Panc1 (cell line): ENCODE measurements at regions not wholly inside any gene's neighbourhood (a gene's known extent, or its start where the extent isn't known, plus 50 kb on each side); places are given as distances from the start of the nearest gene placed in this dataset.
"Not testable (repeated sequence)": the region's sequence is repeated elsewhere in the genome, so short reads cannot be mapped to it uniquely, and the experiment has no call there.

Source experiments
- ATAC-seq: fragments of 200-7000 bp; cut with Tn5 transposase; 2 replicates; pipeline ENCODE4 v1.9.1; 2020; ENCODE audit warnings: mild to moderate bottlenecking, moderate library complexity
- BruUV-seq: library from RNA; stranded (reverse); fragments of 400-500 nt; replicated peaks from 2 replicates; lab custom pipeline; 2021; lab: Mats Ljungman, UMichigan
- CTCF ChIA-PET: fragments of 300-600 bp; sonication (Branson Sonifier 250); formaldehyde crosslinking; loops from one replicate; lab custom pipeline; 2022; ENCODE audit warnings: antibody characterized with exemption; lab: Charles Lee
- POLR2A ChIA-PET: fragments of 300-600 bp; sonication (Branson Sonifier 250); formaldehyde crosslinking; loops from one replicate; lab custom pipeline; 2022; ENCODE audit warnings: antibody characterized with exemption; lab: Charles Lee
- DNase-seq: peaks from one replicate; pipeline ENCODE4 v3.0.0-alpha.2; 2010; ENCODE audit warnings: low read depth, low spot score
- H3K27ac ChIP-seq: 2 replicates; pipeline ENCODE4 v1.5.1; 2011; ENCODE audit warnings: mild to moderate bottlenecking, low read length, inconsistent platforms
- H3K27me3 ChIP-seq: fragments of 200-500 bp; sonication (Bioruptor generic); 2 replicates; pipeline ENCODE4 v1.6.0; 2014; ENCODE audit warnings: low read length, inconsistent platforms; ENCODE audit not compliant: control insufficient read depth, insufficient read depth
- H3K36me3 ChIP-seq: fragments of 200-500 bp; sonication (Bioruptor generic); 2 replicates; pipeline ENCODE4 v1.5.1; 2014; ENCODE audit warnings: inconsistent platforms, mild to moderate bottlenecking, low read length, moderate library complexity; ENCODE audit not compliant: control insufficient read depth, insufficient read depth
- H3K4me1 ChIP-seq: 2 replicates; pipeline ENCODE4 v1.5.1; 2011; ENCODE audit warnings: inconsistent platforms, mild to moderate bottlenecking, low read length, moderate library complexity; ENCODE audit not compliant: control insufficient read depth, insufficient read depth
- H3K4me3 ChIP-seq, 2 experiments: 2 replicates each; pipeline ENCODE4 v1.5.1; 2011 to 2012; ENCODE audit warnings: low read depth in 2 of 2, low read length in 2 of 2, mild to moderate bottlenecking in 2 of 2, inconsistent platforms in 1 of 2, moderate library complexity in 1 of 2
- H3K9me3 ChIP-seq: fragments of 200-500 bp; sonication (Bioruptor generic); 2 replicates; pipeline ENCODE4 v1.5.1; 2014; ENCODE audit warnings: low read depth, mild to moderate bottlenecking, inconsistent platforms, low read length, moderate library complexity; ENCODE audit not compliant: control insufficient read depth, insufficient read depth
- CTCF ChIP-seq: fragments of 450-650 bp; IDR thresholded peaks from 2 replicates; pipeline ENCODE4 v1.5.1; 2017; ENCODE audit warnings: mild to moderate bottlenecking
- POLR2AphosphoS5 ChIP-seq: IDR thresholded peaks from 2 replicates; pipeline ENCODE4 v1.6.1; 2012; ENCODE audit warnings: mild to moderate bottlenecking, low read depth, low read length, moderate library complexity
- REST ChIP-seq, 2 experiments: IDR thresholded peaks; 2 replicates each; pipeline ENCODE4 v1.6.1; 2011 to 2012; ENCODE audit warnings: low read depth in 2 of 2, control low read depth in 1 of 2, low read length in 1 of 2, mild to moderate bottlenecking in 1 of 2, moderate library complexity in 1 of 2; ENCODE audit not compliant: insufficient read depth in 1 of 2
- SIN3A ChIP-seq: IDR thresholded peaks from 2 replicates; pipeline ENCODE4 v1.6.1; 2012; ENCODE audit warnings: low read depth, mild to moderate bottlenecking, low read length, moderate library complexity, borderline replicate concordance; ENCODE audit not compliant: insufficient read depth
- TCF7L2 ChIP-seq: IDR thresholded peaks from 2 replicates; pipeline ENCODE4 v1.6.1; 2011; ENCODE audit warnings: mild to moderate bottlenecking, low read depth, low read length, inconsistent platforms
- in situ Hi-C: cut with HindIII; loops from 2 replicates; pipeline ENCODE4 v1.10.0; 2016; ENCODE audit warnings: low sequenced_read_pairs, low pct_unique_long_range_greater_than_20kb
- intact Hi-C: fragments of 100-400 bp; cut with micrococcal nuclease; formaldehyde crosslinking; loops from one replicate; pipeline ENCODE4 v1.10.0; 2022; ENCODE audit not compliant: unreplicated experiment

- intact Hi-C loops (no loop called here), in situ Hi-C loops (no loop called here)
- H3K4me1 ChIP-seq: no peaks in the 10 kb centered on the region
- ATAC-seq (no peak), DNase-seq (no peak)
- no peaks in the 10 kb centered on the region for H3K9me3 ChIP-seq
- H3K36me3 ChIP-seq: no peaks in the 10 kb centered on the region
- CTCF ChIA-PET: interaction anchor here (0.5 to 0.6 kb wide), 2 partner anchors 179 to 282 kb away, joined by 3 read pairs; no protein-coding TSS in a partner anchor
- POLR2A ChIA-PET: no interaction called here
- BruUV-seq: no TSS peak
- H3K27me3 ChIP-seq: no peaks in the 10 kb centered on the region
- TF ChIP-seq POLR2AphosphoS5 (no peak), CTCF (no peak), SIN3A (no peak), REST (IDR thresholded peaks at IDR 0.05; ENCODE audit: insufficient read depth in 1 of 2, low read depth in 2 of 2, low read length in 1 of 2) (no peak), TCF7L2 (no peak)
- H3K27ac ChIP-seq: no peak overlapping the region
- no peak overlapping the region for H3K4me3 ChIP-seq
Measured at GRCh38 chr12:9509464-9510161, 98.1 kb downstream of the KLRB1 start.

- CTCF ChIA-PET: no interaction called here
- POLR2A ChIA-PET: no interaction called here
- BruUV-seq: no TSS peak
- ATAC-seq (no peak), DNase-seq (no peak)
- Histone ChIP-seq H3K4me1 (no peaks in the 10 kb centered on the region), H3K27ac (no peak overlapping the region), H3K36me3 (no peaks in the 10 kb centered on the region), H3K9me3 (no peaks in the 10 kb centered on the region), H3K4me3 (no peak overlapping the region), H3K27me3 (no peaks in the 10 kb centered on the region)
- intact Hi-C loops: no loop called here
- in situ Hi-C loops: no loop called here
- no peak for TF ChIP-seq TCF7L2
- no peak for TF ChIP-seq CTCF
- TF ChIP-seq POLR2AphosphoS5: no peak
- no peak for TF ChIP-seq REST (IDR thresholded peaks at IDR 0.05; ENCODE audit: insufficient read depth in 1 of 2, low read depth in 2 of 2, low read length in 1 of 2)
- TF ChIP-seq SIN3A: no peak
Measured at GRCh38 chr12:9506746-9507145, 101.0 kb downstream of the KLRB1 start.

- H3K9me3 ChIP-seq, BruUV-seq, H3K4me3 ChIP-seq, H3K36me3 ChIP-seq, H3K27ac ChIP-seq, in situ Hi-C loops, H3K4me1 ChIP-seq, DNase-seq, H3K27me3 ChIP-seq, intact Hi-C loops, CTCF ChIA-PET, POLR2A ChIA-PET, ATAC-seq: not testable (repeated sequence)
Measured at GRCh38 chr12:9503384-9503783, 104.3 kb downstream of the KLRB1 start.
